Activated CD4-positive, alpha-beta T cell treated with anti-CD3 and anti-CD28 coated beads, Interleukin-2, Interleukin-4, amounts not matched to agents 100 ng/mL and 50 ng/mL, durations not matched to agents 16 hours and 8 hours (primary cell): ENCODE measurements at regions not wholly inside any gene's neighbourhood (a gene's known extent, or its start where the extent isn't known, plus 50 kb on each side); places are given as distances from the start of the nearest gene placed in this dataset.

Source experiments
- DNase-seq: peaks from one replicate; pipeline ENCODE4 v3.0.0-alpha.2; 2020; ENCODE audit warnings: low spot score

DNA sequence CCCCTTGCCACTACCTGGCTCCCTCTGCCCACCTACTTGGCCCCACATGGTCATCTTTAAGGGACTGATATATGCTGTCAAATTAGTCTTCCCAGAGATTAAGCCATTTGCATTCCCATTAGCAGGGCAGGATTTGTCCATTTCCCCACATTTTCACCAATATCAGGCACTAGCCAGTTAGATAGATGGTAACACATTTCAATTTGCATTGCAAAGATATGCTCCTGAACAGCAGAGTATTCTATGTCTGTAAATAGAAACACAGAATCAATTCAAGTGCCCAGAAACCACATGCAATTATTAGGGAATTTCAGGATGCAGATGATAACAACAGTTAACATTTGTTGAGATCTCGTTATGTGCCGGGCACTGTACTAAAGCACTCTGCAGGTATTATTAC lies 92.6 kb upstream of the IL12B start:
- no peak for DNase-seq

DNA sequence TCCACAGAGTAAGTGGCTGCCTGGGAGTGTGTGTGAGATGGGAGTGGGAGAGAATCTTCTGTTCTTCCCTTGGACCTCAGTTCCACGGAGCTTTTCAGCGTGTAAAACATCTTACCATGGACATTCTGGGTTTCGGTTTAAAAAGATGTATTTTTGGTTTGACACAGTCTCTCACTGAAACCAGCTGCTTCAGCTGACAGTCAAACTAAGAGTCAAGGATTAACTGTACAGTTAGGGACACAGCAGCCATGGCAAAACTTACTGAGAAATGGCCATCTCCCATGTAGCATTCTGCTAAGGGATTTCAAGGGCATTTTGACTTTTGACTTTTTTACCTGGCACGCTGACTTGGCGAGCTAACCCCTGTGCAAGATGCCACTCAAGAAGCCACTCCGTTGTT lies 93.8 kb upstream of the IL12B start:
- DNase-seq, result peak; percentile 27

- peak; percentile 41 for DNase-seq
These were observed 96.4 kb upstream of the IL12B start for GRCh38 chr5:159426694-159427093.

GRCh38 chr5:159427180-159428012 lies 97.1 kb upstream of the IL12B start:
- DNase-seq, result no peak

DNA sequence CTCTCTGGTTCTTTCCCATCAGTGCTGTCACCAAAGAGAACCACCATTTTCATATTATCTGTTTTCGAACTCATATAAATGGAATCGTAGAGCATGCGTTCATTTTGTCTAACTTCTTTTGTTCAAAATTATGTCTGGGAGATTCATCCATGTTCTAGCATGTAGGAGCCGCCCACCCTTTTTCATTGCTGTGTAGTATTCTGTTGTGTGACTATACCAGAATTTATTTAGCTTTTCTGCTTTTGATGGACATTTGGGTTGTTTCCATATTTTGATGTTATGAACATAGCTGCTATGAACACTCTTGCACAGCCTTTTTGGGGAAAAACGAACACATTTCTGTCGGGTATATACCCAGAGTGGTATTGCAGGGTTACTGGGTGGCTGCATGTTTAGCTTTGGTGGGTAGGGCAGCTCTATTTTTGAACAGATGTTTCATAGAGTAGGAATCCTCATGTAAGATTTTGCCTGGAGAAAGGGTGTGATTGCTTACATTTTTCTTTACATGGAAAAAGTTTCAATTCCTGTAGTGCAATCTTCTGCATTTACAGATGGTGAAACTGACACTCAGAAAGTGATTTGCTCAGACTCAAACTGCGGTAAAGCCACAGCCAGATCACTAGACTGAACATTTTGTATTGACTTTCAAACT lies 100.2 kb upstream of the IL12B start:
- DNase-seq, result no peak

DNA sequence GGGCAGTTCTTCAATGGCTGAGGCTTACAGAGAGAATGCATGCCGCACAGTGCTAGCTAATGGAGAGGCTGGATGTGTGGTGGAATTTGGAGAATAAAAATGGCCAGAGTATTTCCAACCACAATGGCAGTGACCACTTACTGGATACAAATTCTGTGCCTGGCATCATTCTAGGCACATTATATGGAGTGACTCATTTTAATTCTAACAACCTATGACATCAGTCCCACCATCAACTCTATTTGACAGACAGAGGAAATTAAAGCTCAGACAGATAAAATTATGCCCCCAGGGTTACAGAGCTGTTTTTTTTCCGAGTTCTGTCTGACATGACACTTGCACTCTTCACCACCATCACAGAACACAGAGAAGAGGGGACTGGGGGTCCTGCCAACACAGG lies 105.6 kb upstream of the IL12B start:
- DNase-seq, result no peak

DNA sequence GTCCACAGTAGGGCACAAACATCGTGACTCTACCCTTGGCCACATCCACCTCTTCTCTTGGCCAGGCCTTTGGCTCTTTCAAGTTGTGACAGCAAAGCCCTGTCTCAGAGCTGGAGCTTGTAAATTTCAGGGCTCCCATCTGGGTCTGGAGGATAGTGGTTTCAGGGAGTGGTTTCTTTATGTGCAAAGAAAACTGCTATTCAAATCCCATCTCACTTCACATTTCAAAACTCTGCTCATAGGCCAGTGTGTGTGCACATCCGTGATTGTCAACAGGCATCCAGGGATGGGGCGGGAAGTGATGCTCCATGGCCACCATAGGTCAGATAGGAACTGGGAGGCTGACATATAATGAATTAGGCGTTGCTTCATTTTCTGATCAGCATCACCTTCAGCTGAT lies 107.8 kb upstream of the IL12B start:
- DNase-seq, result no peak

DNA sequence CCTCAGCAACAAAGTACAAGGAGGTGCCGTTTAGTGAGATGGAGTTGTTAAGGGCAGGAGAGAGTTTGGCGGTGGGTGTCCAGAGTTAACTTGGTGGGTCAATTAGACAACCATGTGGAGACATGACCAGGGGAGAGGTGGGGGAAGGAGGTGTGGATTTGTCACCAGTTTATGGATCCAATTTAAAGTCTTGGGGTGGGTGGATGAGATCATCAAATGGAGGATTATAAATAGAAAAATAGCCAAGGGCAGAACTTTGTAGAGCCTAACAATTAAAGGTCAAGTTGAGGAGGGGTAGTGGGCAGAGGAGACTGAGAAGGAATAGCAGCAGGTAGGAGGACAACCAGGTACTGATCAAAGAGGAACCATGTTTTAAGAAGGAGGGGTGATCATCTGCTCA lies 108.7 kb upstream of the IL12B start:
- DNase-seq, result no peak

DNA sequence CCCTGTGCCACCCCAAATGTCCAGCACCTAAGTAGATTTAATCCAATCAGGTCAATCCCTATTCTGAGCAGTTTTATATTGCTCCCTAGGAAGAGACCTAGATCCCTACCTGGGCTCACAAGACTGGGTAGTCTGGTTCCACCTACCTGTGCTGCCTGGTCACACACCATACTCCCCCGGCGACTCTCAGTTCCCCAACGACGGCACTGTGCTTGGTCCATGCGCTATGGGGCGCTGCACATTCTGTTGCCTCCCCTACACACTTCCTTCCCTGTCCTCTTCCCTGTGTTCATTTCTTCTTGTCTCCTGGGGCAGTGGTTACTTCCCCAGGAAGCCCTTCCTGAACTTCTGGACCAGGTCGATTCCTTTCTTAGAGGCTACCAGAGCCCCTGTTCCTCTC lies 109.9 kb upstream of the IL12B start:
- DNase-seq, result no peak

DNA sequence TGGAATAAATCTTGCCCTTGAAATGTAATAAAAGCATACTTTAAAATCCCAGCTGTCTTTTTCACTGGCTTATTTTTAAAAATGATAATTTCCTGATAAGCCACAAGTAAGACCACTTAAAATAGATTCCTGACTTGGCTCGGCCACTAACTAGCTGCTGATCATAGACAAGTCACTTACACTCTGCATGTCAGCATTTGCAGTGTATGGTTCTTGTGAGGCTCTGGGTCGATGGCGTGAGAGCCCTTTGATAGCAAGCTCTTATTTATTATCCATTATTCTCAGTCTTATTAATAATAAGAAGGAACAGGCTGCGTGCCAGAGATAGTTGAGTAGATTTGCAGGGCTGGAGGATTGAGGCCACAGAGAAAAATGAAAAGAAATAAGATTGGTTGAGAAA lies 110.7 kb upstream of the IL12B start:
- no peak for DNase-seq

- no peak for DNase-seq
These were observed 111.2 kb upstream of the IL12B start for GRCh38 chr5:159441441-159441840.

- DNase-seq, result no peak
These were observed 112.0 kb upstream of the IL12B start for GRCh38 chr5:159442206-159442850.

- DNase-seq, result peak; percentile 36
These were observed 114.3 kb upstream of the IL12B start for GRCh38 chr5:159444441-159445082.

GRCh38 chr5:159447116-159447515 lies 116.8 kb upstream of the IL12B start:
- no peak for DNase-seq

GRCh38 chr5:159448841-159449407 lies 118.6 kb upstream of the IL12B start:
- DNase-seq, result no peak

GRCh38 chr5:159449925-159450324 lies 119.6 kb upstream of the IL12B start:
- DNase-seq, result no peak

DNA sequence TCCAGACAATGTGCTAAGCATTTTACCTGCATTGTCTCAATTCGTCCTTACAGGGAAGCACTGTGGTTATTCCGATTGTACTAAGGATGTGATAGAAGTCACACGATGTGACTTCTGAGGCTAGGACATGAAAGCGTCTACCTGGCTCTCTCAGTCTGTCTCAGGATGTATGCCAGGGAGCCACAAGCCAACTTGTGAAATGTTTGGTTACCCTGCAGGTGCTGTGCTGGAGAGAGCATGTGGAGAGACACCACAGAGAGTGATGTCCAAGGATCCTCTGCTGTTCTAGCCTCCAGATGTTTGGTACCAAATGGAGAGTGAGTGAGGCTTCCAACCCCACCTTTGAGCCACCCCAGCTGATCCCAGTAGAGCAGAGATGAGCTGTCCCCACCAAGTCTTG lies 120.1 kb upstream of the IL12B start:
- no peak for DNase-seq

- no peak for DNase-seq
These were observed 121.1 kb upstream of the IL12B start for GRCh38 chr5:159451197-159452052.

DNA sequence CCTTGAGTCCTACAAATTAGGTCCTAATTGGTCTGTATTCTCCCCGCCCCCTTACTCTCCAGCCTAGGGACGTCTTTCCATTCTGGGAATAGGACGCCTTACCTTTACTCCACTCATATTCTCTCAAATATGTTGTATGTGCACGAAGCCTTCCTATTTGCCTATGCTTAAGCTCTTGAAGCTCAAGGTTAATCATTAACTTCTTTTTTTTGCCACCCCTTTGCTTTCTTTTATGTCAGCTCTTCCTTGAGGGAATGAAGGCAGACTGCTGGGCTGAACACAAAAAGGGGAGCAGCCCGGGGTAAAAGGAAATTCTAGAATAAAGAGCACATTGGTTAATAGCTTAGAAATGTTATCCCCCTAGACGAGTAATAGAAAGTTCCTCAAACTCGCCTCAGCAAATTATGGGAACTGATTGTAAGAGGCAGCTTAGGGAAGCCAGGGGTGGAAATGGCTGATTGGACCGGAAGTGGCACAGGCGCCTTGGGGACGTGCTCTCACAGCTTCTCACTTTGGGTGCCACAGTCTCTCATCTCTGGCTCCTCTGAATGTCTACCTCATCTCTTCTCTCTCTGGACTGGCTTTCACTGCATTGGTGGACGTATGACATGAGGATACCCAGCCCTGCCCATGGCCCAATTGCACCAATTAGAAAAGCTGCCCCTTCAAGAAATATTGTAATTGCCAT lies 122.3 kb upstream of the IL12B start:
- no peak for DNase-seq

DNA sequence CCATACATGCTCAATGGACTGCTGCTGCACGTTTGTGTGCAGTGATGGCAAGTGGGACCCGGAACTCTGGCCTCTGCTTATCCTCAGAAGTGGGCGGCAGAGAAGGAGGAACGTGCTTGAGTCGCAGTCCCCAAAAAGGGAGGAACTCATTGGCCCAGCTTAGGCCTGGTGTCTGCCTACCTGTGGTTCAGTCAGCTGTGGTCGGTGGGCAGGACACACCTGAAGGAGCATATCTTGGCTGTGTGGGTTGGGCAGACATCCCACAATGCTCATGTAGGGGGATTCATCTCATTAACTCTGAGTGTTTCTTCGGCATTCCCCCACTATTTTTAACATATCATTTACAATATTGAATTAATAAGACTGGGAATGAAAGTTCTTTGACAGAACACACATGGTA lies 122.9 kb upstream of the IL12B start:
- DNase-seq, result no peak

DNA sequence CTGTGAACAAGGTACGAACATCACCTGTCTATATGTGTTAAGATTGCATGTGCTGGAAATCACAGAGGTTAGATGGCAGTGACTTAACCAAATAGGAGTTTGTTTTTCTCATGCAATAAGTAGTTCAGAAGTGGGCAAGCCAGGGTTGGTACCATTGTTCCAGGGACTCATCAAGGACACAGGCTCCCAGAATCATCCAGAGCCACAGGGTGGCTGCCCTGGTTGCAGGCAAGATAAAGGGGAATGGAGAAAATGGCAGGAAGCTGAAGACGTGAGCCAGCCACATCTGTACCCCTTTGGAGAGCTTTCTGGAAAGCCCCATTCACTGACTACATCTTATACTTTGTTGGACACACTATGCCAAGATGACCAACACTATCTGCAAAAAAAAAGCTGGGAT lies 126.0 kb upstream of the IL12B start:
- no peak for DNase-seq
